ENCODE measurements at regions not wholly inside any gene's neighbourhood (a gene's known extent, or its start where the extent isn't known, plus 50 kb on each side); places are given as distances from the start of the nearest gene placed in this dataset.

DNA sequence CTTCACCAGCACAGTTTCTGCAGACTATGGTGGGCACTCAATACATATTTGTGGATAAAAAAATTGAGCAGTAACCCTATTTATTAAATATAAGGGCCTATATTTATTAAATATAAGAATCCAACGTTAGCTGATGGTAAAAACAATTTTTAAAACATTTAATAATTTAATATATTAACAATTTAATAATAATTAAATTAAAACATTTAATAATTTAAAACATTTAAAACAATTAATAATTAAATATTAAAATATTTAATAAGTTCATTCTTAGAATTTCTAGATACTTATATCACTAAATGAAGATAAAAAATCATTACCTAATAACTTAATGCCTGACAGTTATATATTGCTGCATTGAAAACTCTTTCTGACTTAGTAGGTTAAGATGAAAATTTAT is 880.2 kb upstream of the EPHA6 start:
- H3K4me3 ChIP-seq, result no peak overlapping the region
- DNase-seq (ENCODE audit: low spot score), result no peak
- H3K27ac ChIP-seq, result no peak overlapping the region
- TF ChIP-seq, protein P1, sequence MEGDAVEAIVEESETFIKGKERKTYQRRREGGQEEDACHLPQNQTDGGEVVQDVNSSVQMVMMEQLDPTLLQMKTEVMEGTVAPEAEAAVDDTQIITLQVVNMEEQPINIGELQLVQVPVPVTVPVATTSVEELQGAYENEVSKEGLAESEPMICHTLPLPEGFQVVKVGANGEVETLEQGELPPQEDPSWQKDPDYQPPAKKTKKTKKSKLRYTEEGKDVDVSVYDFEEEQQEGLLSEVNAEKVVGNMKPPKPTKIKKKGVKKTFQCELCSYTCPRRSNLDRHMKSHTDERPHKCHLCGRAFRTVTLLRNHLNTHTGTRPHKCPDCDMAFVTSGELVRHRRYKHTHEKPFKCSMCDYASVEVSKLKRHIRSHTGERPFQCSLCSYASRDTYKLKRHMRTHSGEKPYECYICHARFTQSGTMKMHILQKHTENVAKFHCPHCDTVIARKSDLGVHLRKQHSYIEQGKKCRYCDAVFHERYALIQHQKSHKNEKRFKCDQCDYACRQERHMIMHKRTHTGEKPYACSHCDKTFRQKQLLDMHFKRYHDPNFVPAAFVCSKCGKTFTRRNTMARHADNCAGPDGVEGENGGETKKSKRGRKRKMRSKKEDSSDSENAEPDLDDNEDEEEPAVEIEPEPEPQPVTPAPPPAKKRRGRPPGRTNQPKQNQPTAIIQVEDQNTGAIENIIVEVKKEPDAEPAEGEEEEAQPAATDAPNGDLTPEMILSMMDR (IDR thresholded peaks at IDR 0.05), result no peak

DNA sequence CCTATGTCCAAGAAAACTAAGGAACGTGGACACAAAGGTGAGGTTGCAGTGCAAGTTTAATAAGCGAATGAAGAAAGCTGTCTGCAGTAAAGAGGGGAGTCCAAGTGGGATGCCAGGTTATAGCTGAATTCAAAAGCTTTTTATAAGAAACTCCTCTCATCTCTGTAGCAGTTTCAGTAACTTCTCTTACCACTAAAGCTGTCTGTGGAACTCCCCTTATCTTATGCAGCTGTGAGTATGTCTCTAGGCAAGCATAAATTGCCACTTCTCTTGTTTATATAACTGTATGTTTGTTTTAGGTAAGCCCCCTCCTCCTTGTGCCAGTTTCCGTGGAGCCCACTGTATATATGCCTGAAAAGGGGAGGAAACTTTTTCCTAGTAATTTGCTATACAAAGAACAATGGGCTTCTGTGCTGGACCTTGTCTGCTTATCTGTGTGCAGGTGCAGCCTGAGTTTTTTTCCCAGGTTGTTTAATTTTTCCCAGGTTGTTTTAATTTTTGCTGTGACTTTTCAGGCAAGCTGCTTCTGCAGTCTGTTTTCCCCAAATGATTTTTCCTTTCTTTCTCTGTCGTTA is 875.1 kb upstream of the EPHA6 start:
- no peak overlapping the region for H3K27ac ChIP-seq
- DNase-seq (ENCODE audit: low spot score), result no peak
- H3K4me3 ChIP-seq, result no peak overlapping the region
- TF ChIP-seq, protein P1 (IDR thresholded peaks at IDR 0.05), result no peak

DNA sequence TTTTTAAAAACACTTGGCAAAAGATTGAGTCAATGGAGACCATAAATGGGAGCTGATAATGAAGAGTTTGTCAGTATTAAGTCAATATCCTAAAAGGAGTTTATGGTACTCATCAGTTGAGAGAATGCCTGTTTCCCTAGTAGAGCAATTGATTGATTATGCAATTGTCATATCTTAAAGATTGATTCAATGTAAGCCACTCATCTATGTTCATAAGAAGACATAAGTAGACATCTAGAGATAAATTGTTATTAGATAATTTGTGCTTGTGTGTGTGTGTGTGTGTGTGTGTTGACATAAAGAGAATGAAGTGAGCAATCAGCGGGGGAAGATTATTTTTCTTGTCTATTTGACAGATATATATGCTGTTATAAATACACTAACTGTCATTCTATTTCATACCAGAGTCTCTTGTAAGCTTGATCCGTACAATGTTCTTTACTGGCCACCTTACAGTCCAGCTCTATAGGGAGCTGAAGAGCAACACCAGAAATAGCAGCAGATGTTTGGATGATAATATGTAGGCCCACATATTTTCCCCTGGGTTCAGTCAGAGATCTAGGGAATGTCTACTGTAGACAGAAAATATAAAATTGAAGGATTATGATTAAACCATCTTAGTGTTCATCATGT is 848.6 kb upstream of the EPHA6 start:
- TF ChIP-seq, protein P1 (IDR thresholded peaks at IDR 0.05), result no peak
- H3K4me3 ChIP-seq, result no peak overlapping the region
- no peak for DNase-seq (ENCODE audit: low spot score)
- no peak overlapping the region for H3K27ac ChIP-seq

DNA sequence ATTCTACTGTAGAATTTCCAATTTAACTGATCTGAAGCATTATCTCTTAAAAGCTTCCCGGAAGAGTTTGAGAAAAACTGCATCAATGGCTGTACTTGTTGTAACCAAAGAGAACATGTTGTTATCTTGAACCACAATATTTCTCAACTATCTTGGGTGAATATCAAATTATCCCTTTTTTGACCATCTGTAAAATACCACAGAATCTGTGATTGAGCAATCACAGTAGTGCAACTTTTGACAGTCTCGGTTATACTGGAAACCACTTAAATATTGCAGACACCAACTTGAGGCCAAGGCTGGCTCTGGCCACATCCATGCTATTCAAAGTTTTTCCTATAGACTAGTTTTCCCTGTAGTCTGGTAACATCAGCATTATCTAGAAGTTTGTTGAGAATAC is 842.8 kb upstream of the EPHA6 start:
- TF ChIP-seq, protein P1 (IDR thresholded peaks at IDR 0.05), result no peak
- no peak overlapping the region for H3K27ac ChIP-seq
- no peak overlapping the region for H3K4me3 ChIP-seq
- DNase-seq (ENCODE audit: low spot score), result no peak

DNA sequence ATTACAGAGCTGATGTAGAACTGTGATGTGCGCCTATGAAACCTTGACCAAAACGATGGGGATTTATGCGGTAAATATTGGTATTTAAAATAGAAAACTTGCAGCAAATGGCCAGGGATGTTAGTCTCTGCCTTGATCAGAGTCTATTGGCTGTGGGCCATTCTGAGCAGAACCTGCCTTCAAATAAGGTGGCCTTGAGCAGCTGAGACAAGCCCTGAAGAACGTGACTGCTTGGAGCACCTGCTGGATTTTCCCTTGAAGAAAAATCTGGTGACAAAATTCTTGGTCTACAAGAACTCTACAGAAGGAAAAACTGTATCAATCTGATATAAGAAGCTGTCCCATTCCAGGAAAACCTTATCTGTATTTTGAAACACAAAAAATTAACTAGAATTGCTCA is 820.1 kb upstream of the EPHA6 start:
- Histone ChIP-seq H3K4me3 (no peak overlapping the region), H3K27ac (no peak overlapping the region)
- TF ChIP-seq, protein P1 (IDR thresholded peaks at IDR 0.05), result no peak
- DNase-seq (ENCODE audit: low spot score), result no peak

DNA sequence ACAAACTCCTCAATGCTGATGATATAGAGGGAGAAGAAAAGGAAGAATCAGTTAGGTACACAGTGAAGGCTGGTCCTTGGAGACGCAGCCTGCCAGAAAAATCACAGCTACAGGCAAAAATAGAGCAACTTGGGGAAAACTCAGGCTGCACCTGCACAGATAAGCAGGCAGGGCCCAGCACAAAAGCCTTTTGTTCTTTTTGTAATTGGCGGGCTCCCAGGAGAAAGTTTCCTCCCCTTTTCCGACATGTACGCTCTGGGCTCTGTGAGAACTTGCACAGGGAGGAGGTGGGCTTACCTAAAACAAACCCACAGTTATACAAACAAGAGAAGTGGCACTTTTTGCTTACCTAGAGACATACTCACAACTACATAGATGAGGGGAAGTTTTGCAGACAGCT is 813.4 kb upstream of the EPHA6 start:
- TF ChIP-seq, protein P1 (IDR thresholded peaks at IDR 0.05), result no peak
- Histone ChIP-seq H3K4me3 (no peak overlapping the region), H3K27ac (no peak overlapping the region)
- no peak for DNase-seq (ENCODE audit: low spot score)

DNA sequence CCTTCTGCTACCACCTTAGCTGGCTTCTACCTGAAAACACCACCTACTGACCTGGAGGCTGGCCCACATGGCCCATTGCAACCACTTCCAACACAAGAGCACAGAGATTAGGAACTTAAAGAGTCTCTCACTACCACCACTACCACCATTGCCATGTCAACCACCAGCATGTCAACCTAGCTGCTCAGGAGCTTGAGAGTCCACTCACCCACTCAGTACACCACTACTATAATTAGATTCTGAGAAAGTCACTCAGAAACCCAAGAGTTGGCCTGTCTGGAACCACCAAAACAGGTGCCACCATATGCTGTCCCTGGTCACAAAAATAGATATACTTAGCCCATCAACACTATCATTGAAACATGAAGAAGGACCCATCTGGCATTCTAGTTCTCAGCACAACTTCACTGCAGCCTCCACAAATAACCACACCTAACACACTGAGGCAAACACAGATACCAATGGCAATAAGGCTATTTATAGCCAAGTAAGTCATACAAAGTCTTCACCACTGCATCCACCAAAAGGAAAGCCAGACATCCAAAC is 806.7 kb upstream of the EPHA6 start:
- DNase-seq (ENCODE audit: low spot score), result no peak
- H3K27ac ChIP-seq, result no peak overlapping the region
- TF ChIP-seq, protein P1 (IDR thresholded peaks at IDR 0.05), result no peak
- no peak overlapping the region for H3K4me3 ChIP-seq

Measured in coronary artery (tissue), 2 donors.